HepG2 (cell line): ENCODE measurements at regions not wholly inside any gene's neighbourhood (a gene's known extent, or its start where the extent isn't known, plus 50 kb on each side); places are given as distances from the start of the nearest gene placed in this dataset.

Source experiments
- ATAC-seq: fragments of 200-7000 bp; cut with Tn5 transposase; 3 replicates; pipeline ENCODE4 v1.9.1; 2020; ENCODE audit warnings: mild to moderate bottlenecking, moderate library complexity
- BruUV-seq: library from RNA; stranded (reverse); fragments of 400-500 nt; replicated peaks from 2 replicates; lab custom pipeline; 2021; lab: Mats Ljungman, UMichigan
- CTCF ChIA-PET: fragments of 300-600 bp; formaldehyde crosslinking; extraction: SDS; loops from one replicate; lab custom pipeline; 2021; ENCODE audit warnings: low total read pairs, inconsistent platforms, low intra/inter-chr PET ratio; lab: Yijun Ruan, JAX
- POLR2A ChIA-PET: fragments of 350-600 bp; sonication (Branson Sonifier 250); formaldehyde crosslinking; loops from one replicate; lab custom pipeline; 2020; ENCODE audit warnings: antibody characterized with exemption, inconsistent platforms; lab: Yijun Ruan, JAX
- DNase-seq: peaks from one replicate; pipeline ENCODE4 v3.0.0-alpha.2; 2015; ENCODE audit warnings: low spot score
- FAIRE-seq: peaks from 3 replicates; lab custom pipeline; 2011; peaks lifted over from hg19 to GRCh38; lab: Jason Lieb, UNC
- H2AFZ ChIP-seq: one replicate; pipeline ENCODE4 v1.6.1; 2011; ENCODE audit warnings: low read length, inconsistent platforms
- H3K27ac ChIP-seq: fragments of 300-600 bp; 3 replicates; pipeline ENCODE4 v1.8.0; 2011; ENCODE audit warnings: mixed run types, mild to moderate bottlenecking, mixed read lengths, low read length, inconsistent platforms; ENCODE audit not compliant: insufficient read depth; ENCODE audit errors: extremely low read length
- H3K27me3 ChIP-seq, 2 experiments: fragments of 200-600 bp in 1 of 2; 2 replicates in 1 of 2; 3 replicates in 1 of 2; pipeline versions ENCODE4 v1.6.0 to v1.8.0; 2011; ENCODE audit warnings: low read length in 2 of 2, mild to moderate bottlenecking in 2 of 2, moderate library complexity in 2 of 2, inconsistent platforms in 1 of 2; ENCODE audit not compliant: insufficient read depth in 2 of 2, control insufficient read depth in 1 of 2
- H3K36me3 ChIP-seq, 2 experiments: fragments of 200-600 bp in 1 of 2; replicated peaks in 1 of 2; 2 replicates in 1 of 2; 3 replicates in 1 of 2; pipeline versions ENCODE4 v1.5.1 to v1.8.0; 2011; ENCODE audit warnings: low read length in 2 of 2, inconsistent platforms in 1 of 2; ENCODE audit not compliant: insufficient read depth in 2 of 2, control insufficient read depth in 1 of 2
- H3K4me1 ChIP-seq: 2 replicates; pipeline ENCODE4 v1.5.1; 2012; ENCODE audit warnings: low read length, inconsistent platforms; ENCODE audit not compliant: insufficient read depth
- H3K4me2 ChIP-seq: 2 replicates; pipeline ENCODE4 v1.6.0; 2011; ENCODE audit warnings: low read depth, low read length, inconsistent platforms
- H3K4me3 ChIP-seq, 3 experiments: fragments of 200-600 bp in 1 of 3; sonication (generic), shearing (Covaris generic) in 1 of 3; replicated peaks in 1 of 3; 2 replicates each; pipeline ENCODE4 v1.5.1; 2011 to 2016; ENCODE audit warnings: low read length in 3 of 3, inconsistent platforms in 2 of 3, low read depth in 2 of 3, mild to moderate bottlenecking in 2 of 3, control low read depth in 1 of 3, mixed read lengths in 1 of 3; ENCODE audit not compliant: insufficient read depth in 1 of 3
- H3K79me2 ChIP-seq: one replicate; pipeline ENCODE4 v1.6.1; 2011; ENCODE audit warnings: low read length, inconsistent platforms; ENCODE audit not compliant: insufficient read depth
- H3K9ac ChIP-seq: 2 replicates; pipeline ENCODE4 v1.6.0; 2011; ENCODE audit warnings: mild to moderate bottlenecking, low read depth, low read length, inconsistent platforms; ENCODE audit not compliant: insufficient read depth
- H3K9me3 ChIP-seq: 2 replicates; pipeline ENCODE4 v1.5.1; 2012; ENCODE audit warnings: mild to moderate bottlenecking, low read length
- H4K20me1 ChIP-seq: 2 replicates; pipeline ENCODE4 v1.6.0; 2011; ENCODE audit warnings: inconsistent platforms, mild to moderate bottlenecking, low read length, moderate library complexity; ENCODE audit not compliant: insufficient read depth
- CEBPB ChIP-seq: IDR thresholded peaks from 2 replicates; pipeline ENCODE4 v1.6.1; 2011; ENCODE audit warnings: low read depth, low read length, improper control_type of control experiment, borderline replicate concordance
- CEBPG ChIP-seq: IDR thresholded peaks from 2 replicates; pipeline ENCODE4 v1.6.1; 2016
- FOXK2 ChIP-seq: fragments of 450-650 bp; IDR thresholded peaks from 2 replicates; pipeline ENCODE4 v1.6.1; 2016
- HNF4A ChIP-seq: sonication (generic); formaldehyde crosslinking; IDR thresholded peaks from 2 replicates; pipeline ENCODE4 v1.4.0; 2020; ENCODE audit warnings: missing genetic modification reagents
- KAT2B ChIP-seq: fragments of 150-350 bp; IDR thresholded peaks from 2 replicates; pipeline ENCODE4 v1.6.1; 2014; ENCODE audit warnings: low read depth, low read length, borderline replicate concordance
- KDM5A ChIP-seq: fragments of 200-600 bp; sonication (generic); IDR thresholded peaks from 2 replicates; pipeline ENCODE4 v1.7.0; 2018; ENCODE audit warnings: antibody characterized with exemption, mild to moderate bottlenecking, low read length, borderline replicate concordance
- MIXL1 ChIP-seq: IDR thresholded peaks from 2 replicates; pipeline ENCODE4 v1.6.1; 2016
- SRY ChIP-seq: sonication (generic); formaldehyde crosslinking; IDR thresholded peaks from 2 replicates; pipeline ENCODE4 v1.8.0; 2022; ENCODE audit warnings: mild to moderate bottlenecking, missing genetic modification reagents
- TRIM22 ChIP-seq: fragments of 450-650 bp; IDR thresholded peaks from 2 replicates; pipeline ENCODE4 v1.6.1; 2017
- ZNF280B ChIP-seq: sonication (generic); formaldehyde crosslinking; IDR thresholded peaks from 2 replicates; pipeline ENCODE4 v1.5.0; 2020; ENCODE audit warnings: missing genetic modification reagents, mild to moderate bottlenecking, borderline replicate concordance
- ZNF556 ChIP-seq: sonication (generic); formaldehyde crosslinking; IDR thresholded peaks from 2 replicates; pipeline ENCODE4 v1.4.0; 2020; ENCODE audit warnings: mild to moderate bottlenecking, missing genetic modification reagents, borderline replicate concordance
- ZNF605 ChIP-seq: sonication (generic); formaldehyde crosslinking; IDR thresholded peaks from 2 replicates; pipeline ENCODE4 v1.8.0; 2022; ENCODE audit warnings: mild to moderate bottlenecking, missing genetic modification reagents
- WGBS: methylation state at CpG from one replicate; pipeline ENCODE4 v1.1.6; 2017; ENCODE audit warnings: low lambda C conversion rate; 5-methylcytosine and 5-hydroxymethylcytosine counted together
- in situ Hi-C: cut with HindIII; loops from 2 replicates; pipeline ENCODE4 v1.10.0; 2017; ENCODE audit warnings: low pct_unique_long_range_greater_than_20kb; ENCODE audit not compliant: extremely low pct_ligation_motif_present
- intact Hi-C: fragments of 100-400 bp; cut with micrococcal nuclease; formaldehyde crosslinking; loops from one replicate; pipeline ENCODE4 v1.10.0; 2022; ENCODE audit not compliant: unreplicated experiment
- TF ChIP-seq, protein P1 (sequence below): IDR thresholded peaks from 2 replicates; pipeline ENCODE4 v1.6.1; 2012; ENCODE audit warnings: low read length, improper control_type of control experiment

GRCh38 chr19:34844277-34844676, 71.3 kb upstream of the ZNF599 start:
- Histone ChIP-seq H3K27ac (no peak overlapping the region), H3K27me3 (peaks cover 0 to 4% of the 10 kb centered on the region in 2 experiments; a peak in 1 of 5 replicates), H3K36me3 (no peaks in the 10 kb centered on the region), H3K9me3 (no peaks in the 10 kb centered on the region), H3K79me2 (no peaks in the 10 kb centered on the region), H3K4me2 (no peak overlapping the region), H3K4me1 (peaks cover 2% of the 10 kb centered on the region), H4K20me1 (no peaks in the 10 kb centered on the region), H2AFZ (no peak overlapping the region), H3K4me3 (no peak overlapping the region), H3K9ac (no peak overlapping the region)
- intact Hi-C loops = no loop called here
- TF ChIP-seq MIXL1 = no peak
- TF ChIP-seq TRIM22 = no peak
- TF ChIP-seq SRY (CRISPR knock-in tag) = no peak
- TF ChIP-seq KAT2B = no peak
- TF ChIP-seq HNF4A (CRISPR knock-in tag) = peak; percentile 41
- no peak for TF ChIP-seq FOXK2
- no peak for TF ChIP-seq KDM5A
- TF ChIP-seq ZNF280B (CRISPR knock-in tag) = no peak
- no peak for TF ChIP-seq ZNF605 (CRISPR knock-in tag)
- peak; percentile 67 for TF ChIP-seq CEBPG
- TF ChIP-seq CEBPB = peak; percentile 91
- TF ChIP-seq ZNF556 (CRISPR knock-in tag) = no peak
- TF ChIP-seq, protein P1, sequence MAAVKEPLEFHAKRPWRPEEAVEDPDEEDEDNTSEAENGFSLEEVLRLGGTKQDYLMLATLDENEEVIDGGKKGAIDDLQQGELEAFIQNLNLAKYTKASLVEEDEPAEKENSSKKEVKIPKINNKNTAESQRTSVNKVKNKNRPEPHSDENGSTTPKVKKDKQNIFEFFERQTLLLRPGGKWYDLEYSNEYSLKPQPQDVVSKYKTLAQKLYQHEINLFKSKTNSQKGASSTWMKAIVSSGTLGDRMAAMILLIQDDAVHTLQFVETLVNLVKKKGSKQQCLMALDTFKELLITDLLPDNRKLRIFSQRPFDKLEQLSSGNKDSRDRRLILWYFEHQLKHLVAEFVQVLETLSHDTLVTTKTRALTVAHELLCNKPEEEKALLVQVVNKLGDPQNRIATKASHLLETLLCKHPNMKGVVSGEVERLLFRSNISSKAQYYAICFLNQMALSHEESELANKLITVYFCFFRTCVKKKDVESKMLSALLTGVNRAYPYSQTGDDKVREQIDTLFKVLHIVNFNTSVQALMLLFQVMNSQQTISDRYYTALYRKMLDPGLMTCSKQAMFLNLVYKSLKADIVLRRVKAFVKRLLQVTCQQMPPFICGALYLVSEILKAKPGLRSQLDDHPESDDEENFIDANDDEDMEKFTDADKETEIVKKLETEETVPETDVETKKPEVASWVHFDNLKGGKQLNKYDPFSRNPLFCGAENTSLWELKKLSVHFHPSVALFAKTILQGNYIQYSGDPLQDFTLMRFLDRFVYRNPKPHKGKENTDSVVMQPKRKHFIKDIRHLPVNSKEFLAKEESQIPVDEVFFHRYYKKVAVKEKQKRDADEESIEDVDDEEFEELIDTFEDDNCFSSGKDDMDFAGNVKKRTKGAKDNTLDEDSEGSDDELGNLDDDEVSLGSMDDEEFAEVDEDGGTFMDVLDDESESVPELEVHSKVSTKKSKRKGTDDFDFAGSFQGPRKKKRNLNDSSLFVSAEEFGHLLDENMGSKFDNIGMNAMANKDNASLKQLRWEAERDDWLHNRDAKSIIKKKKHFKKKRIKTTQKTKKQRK = no peak
- POLR2A ChIA-PET = no interaction called here
- BruUV-seq = no TSS peak
- WGBS = 2% methylated on average over 4 of the region's 5 CpGs
- ATAC-seq (no peak; the same call in 2 of the 3 replicates), DNase-seq (no peak), FAIRE-seq (no peak)
- in situ Hi-C loops = no loop called here
- CTCF ChIA-PET = no interaction called here
